H1 (cell line): ENCODE measurements at regions not wholly inside any gene's neighbourhood (a gene's known extent, or its start where the extent isn't known, plus 50 kb on each side); places are given as distances from the start of the nearest gene placed in this dataset.

Source experiments
- ATF3 ChIP-seq: IDR thresholded peaks from 2 replicates; pipeline ENCODE4 v1.6.1; 2011; ENCODE audit warnings: low read depth, mild to moderate bottlenecking, low read length; ENCODE audit not compliant: insufficient read depth
- BRCA1 ChIP-seq: IDR thresholded peaks from 2 replicates; pipeline ENCODE4 v1.6.1; 2012; ENCODE audit warnings: low read depth, low read length, improper control_type of control experiment
- CEBPB ChIP-seq: IDR thresholded peaks from 2 replicates; pipeline ENCODE4 v1.6.1; 2012; ENCODE audit warnings: low read depth, low read length
- CHD2 ChIP-seq: IDR thresholded peaks from 2 replicates; pipeline ENCODE4 v1.6.1; 2012; ENCODE audit warnings: low read length, improper control_type of control experiment
- CHD7 ChIP-seq: fragments of 300-600 bp; sonication (generic); IDR thresholded peaks from 2 replicates; pipeline ENCODE4 v1.7.1; 2012; ENCODE audit warnings: low read length, moderate library complexity, mild to moderate bottlenecking, inconsistent platforms; ENCODE audit not compliant: insufficient replicate concordance
- HDAC6 ChIP-seq: IDR thresholded peaks from one replicate; pipeline ENCODE4 v1.7.1; 2012; ENCODE audit warnings: low read depth, mild to moderate bottlenecking, inconsistent platforms, low read length, moderate library complexity
- KDM5A ChIP-seq: fragments of 200-600 bp; IDR thresholded peaks from 2 replicates; pipeline ENCODE4 v1.7.1; 2012; ENCODE audit warnings: mild to moderate bottlenecking, low read length, inconsistent platforms, mixed read lengths
- SP4 ChIP-seq: IDR thresholded peaks from 2 replicates; pipeline ENCODE4 v1.6.1; 2012; ENCODE audit warnings: low read length, inconsistent platforms
- SUZ12 ChIP-seq: fragments of 200-600 bp; sonication (generic); IDR thresholded peaks from 2 replicates; pipeline ENCODE4 v1.6.1; 2012; ENCODE audit warnings: mild to moderate bottlenecking, inconsistent platforms, low read length, moderate library complexity, mixed read lengths
- TAF7 ChIP-seq: optimal IDR thresholded peaks from 2 replicates; pipeline ENCODE3; 2011; ENCODE audit warnings: low read depth, mild to moderate bottlenecking, inconsistent platforms, low read length, moderate library complexity, borderline replicate concordance
- YY1 ChIP-seq: IDR thresholded peaks from 2 replicates; pipeline ENCODE4 v1.6.1; 2011; ENCODE audit warnings: low read depth, mild to moderate bottlenecking, low read length

- TF ChIP-seq CHD7 (no peak), SP4 (no peak), BRCA1 (no peak), CHD2 (no peak), CEBPB (no peak), YY1 (no peak), KDM5A (no peak), SUZ12 (no peak), ATF3 (no peak), TAF7 (no peak), HDAC6 (no peak)
Observed at GRCh38 chr10:10853954-10854353, 163.7 kb upstream of the CELF2 start (continued).
